HG03039 (cell line): ENCODE measurements at regions not wholly inside any gene's neighbourhood (a gene's known extent, or its start where the extent isn't known, plus 50 kb on each side); places are given as distances from the start of the nearest gene placed in this dataset.
"Not testable (repeated sequence)": the region's sequence is repeated elsewhere in the genome, so short reads cannot be mapped to it uniquely, and the experiment has no call there.

ENCODE experiments used
- ATAC-seq: cut with Tn5 transposase; IDR thresholded peaks from one replicate; pipeline ENCODE4 v1.9.1; 2021; ENCODE audit warnings: mild to moderate bottlenecking, moderate library complexity; ENCODE audit not compliant: unreplicated experiment

DNA sequence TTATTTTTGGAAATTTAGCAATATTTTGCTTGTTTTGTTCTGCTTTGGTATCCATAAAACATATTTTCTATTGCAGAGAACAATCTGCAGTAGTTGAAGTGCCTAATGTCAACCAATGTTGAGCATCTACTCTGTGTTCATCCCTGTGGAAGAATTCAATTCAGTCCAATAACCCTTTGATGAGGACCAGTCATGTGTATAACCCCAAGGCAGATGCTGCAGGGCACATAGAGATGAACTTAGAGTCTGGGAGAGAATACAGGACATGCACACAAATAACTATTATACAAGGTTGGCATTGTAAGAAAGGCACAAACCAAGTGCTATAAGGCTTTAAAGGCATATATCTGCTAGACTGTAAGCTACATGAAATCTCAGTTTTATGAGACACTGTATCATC, 304.7 kb downstream of the LRIG3 start:
- no peak for ATAC-seq

- no peak for ATAC-seq
Observed at GRCh38 chr12:58616618-58617017, 303.7 kb downstream of the LRIG3 start.

DNA sequence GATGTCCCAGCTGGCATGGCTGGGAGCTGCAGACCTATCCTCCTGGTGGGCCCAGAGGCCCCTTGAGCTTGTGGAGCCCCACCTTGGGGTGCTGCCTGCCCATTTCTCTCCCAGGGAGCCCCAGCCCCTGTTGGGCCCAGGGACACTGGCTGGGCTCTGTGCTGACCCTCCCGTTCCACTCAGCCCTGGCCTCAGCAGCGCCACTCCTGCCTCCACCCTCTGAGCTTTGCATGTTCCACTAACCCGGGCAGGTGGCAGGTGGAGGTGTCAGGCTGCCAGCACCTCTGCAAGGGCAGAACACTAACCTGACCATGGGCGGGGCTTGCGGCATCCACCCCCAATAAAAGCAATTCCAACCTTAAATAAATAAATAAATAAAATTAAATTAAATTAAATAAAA, 299.2 kb downstream of the LRIG3 start:
- ATAC-seq = no peak

GRCh38 chr12:58629376-58629775, 290.9 kb downstream of the LRIG3 start:
- ATAC-seq = no peak

DNA sequence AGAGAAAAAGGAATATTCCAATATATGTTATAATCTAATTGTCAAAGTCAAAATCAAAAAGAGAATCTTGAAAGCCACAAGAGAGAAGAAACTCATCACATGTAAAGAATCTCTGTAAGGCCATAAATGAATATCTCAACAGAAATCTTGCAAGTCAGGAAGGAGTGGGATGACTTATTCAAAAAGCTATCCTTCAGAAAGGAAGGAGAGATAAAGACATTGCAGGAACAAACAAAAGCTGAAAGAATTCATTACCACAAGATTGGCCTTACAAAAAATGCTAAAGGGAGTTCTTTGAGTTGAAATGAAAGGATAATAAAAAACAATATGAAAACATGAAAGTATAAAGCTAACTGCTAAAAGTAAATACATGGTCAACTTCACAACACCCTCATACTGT, 286.8 kb downstream of the LRIG3 start:
- no peak for ATAC-seq

DNA sequence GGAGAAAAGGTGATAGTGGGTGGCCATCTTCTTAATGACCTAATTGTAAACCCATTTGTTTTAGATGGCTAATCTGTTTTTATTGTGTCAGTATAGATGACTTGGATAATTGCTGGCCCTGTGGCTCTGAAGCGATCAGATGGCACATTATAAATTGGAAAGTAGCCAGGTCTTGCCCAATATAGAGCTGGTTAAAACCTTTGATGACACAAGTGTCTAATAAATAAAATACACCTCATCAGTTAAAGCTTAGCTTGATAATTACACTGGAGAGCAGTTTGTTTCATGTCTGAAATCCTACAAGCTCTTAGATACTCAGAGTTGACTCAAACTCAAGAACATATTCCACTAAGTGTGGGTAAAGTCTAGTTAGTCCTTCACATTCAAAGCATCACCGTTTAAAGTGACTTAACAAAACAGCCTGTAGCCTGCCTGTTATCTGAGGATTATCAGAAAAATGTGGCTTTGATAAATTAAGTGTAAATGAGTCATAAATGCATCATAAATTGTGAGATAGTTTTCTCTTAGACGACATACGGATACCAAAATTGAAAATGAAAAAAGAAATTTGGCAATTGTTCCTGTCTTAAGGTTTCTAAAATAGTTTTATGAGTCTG, 280.9 kb downstream of the LRIG3 start:
- ATAC-seq = no peak

- no peak for ATAC-seq
Observed at GRCh38 chr12:58640314-58640713, 280.0 kb downstream of the LRIG3 start.

- ATAC-seq = no peak
Observed at GRCh38 chr12:58645946-58646345, 274.4 kb downstream of the LRIG3 start.

DNA sequence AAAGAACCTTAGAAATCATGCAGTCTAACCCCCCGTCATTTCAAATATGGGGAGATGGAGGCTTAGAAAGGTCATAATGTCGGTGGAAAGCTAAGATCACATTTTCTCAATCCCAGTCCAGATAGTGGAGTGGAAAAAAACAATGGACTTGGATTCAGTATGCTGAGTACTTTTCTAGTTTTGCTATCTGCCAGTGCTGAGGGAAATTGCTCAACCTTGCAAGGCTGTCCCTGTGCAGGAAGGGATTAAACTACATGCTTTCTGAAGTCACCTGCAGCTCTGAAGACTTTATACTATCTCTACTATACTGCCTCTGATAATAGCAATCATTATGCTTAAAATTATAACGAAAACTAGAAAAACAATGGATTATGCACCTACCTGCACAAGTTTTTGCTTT, 272.8 kb downstream of the LRIG3 start:
- ATAC-seq = no peak

DNA sequence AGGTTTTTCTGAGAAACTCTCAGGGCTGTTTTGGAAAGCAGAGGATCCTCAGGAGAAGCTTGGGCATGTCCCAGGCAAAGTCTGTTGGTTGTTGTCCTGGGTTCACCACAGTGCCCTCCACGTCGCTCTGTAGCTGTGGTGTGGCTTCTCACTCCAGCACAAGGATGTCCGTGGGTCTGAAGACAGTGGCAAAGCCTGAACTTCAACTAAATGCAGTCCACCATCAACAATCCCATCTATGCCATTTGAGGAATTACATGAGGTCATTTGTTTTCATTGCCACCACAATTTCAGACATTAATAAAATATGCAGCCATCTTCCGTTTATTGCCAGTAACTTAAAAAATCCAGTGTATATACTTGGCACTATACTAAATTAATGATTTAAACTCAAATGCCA, 272.1 kb downstream of the LRIG3 start:
- no peak for ATAC-seq

DNA sequence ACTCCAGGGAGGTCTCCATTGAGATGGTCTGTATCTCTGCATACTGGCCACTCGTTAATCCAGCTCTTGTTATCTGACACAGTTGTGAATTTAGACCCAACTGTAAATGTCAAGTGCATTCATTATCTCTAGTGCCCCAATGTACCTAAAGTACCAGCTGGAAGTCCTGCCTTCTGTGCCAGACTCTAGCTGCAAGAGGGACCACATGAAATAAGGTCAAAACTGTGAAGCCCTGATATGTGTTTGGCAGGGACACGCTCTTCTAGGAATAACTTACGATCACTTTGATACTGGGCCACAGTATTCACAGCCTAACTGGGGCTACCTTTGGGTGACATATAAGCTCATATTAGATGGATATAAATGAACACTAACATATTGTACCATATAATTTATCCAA, 268.5 kb downstream of the LRIG3 start:
- no peak for ATAC-seq

GRCh38 chr12:58654021-58654420, 266.3 kb downstream of the LRIG3 start:
- ATAC-seq = no peak

GRCh38 chr12:58655375-58655774, 264.9 kb downstream of the LRIG3 start:
- ATAC-seq = no peak

GRCh38 chr12:58656254-58657009, 263.9 kb downstream of the LRIG3 start:
- ATAC-seq = no peak

GRCh38 chr12:58657190-58657589, 263.1 kb downstream of the LRIG3 start:
- no peak for ATAC-seq

DNA sequence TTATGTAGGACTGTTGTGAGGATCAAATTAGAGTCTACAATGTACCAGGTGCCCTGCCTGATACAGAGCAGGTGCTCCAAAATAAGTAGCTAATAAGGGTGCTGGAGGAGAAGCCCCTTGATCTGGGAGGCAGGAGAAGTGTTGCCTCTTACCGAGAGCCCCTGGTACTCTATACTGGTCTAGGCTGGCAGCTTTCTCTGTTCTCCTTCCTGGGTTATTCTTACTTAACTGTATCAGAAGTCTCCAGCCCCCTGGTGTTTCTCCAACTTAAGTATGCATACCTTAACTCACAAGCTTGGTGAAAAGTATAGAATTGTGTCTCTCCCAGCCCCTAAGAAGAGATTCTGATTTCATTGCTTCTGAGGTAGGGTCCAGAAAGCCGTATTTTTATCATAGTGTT, 254.9 kb downstream of the LRIG3 start:
- ATAC-seq = no peak

DNA sequence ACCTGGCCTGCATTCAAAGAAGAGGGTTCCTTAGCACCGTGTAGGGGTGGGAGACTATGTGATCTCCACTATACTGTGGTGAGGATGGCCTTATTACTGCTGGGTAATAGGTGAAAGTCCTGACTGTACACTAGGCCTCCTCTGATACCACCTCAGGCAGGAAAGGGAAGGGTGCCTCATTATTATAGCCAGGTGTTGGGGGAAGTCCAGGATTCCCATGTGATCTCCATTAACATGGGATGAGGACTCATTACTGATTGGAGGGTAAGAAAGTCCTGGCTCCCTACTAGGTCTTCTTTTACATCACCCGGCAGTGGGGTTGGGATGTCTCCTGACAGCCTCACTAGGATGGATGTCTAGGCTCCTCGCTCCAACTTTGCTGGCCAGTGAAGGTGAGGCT, 252.1 kb downstream of the LRIG3 start:
- ATAC-seq = no peak

- no peak for ATAC-seq
Observed at GRCh38 chr12:58668871-58669270, 251.4 kb downstream of the LRIG3 start.

- no peak for ATAC-seq
Observed at GRCh38 chr12:58670623-58671022, 249.7 kb downstream of the LRIG3 start.

DNA sequence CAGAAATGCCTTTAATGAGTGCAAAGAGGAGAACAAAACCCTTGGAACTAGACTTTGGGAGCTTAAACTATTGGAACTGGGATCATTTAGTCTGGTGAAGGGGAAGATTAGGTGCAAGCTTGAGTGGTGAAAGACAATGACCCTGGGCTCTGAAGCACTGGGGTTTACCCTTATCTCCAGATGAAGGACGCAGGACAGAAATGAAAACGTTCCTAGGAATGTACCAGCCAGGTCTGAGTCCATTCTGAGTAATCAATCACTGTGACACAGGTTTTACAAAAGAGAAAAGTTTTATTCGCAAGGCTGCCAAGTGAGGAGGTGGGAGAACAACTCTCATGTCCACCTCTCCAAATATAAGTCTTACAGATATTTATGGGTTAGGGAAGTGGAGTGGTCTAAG, 249.1 kb downstream of the LRIG3 start:
- no peak for ATAC-seq

DNA sequence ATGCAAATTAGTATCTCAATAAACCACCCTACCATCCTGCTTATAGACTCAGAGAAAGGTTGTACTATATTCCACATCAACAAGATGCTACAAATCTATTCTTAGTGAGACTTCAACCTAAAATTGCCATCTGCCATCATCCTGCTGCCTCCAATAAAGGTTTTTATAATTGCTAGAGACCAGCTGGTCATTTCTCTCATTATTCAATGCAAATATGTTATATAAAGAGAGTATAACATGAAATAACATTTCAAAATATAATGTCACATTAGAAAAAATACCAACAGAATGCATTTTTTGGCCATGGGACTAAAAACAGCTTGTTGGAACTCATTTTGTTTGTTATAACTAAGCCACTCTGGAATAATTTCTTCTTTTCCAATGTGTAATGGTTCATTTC, 247.3 kb downstream of the LRIG3 start:
- no peak for ATAC-seq

GRCh38 chr12:58677833-58678232, 242.5 kb downstream of the LRIG3 start:
- not testable (repeated sequence) for ATAC-seq

DNA sequence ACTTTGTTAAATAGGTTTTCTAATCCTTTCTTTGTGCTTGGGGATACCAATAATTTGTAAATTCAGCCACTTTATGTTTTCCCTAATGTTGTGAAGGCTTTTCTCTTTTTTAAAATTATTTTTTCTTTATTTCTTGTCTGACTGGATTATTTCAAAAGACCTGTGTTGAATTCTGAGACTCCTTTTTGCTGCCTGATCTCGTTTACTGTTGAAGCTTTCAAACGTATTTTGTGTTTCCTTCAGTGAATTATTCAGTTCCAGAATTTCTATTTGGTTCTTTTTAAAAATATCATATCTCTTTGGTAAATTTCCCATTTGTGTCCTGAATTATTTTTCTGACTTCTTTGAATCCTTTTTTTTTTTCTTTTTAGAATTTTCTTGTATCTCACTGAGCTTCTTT, 241.6 kb downstream of the LRIG3 start:
- no peak for ATAC-seq
